PFSK-1 (cell line): ENCODE measurements at regions not wholly inside any gene's neighbourhood (a gene's known extent, or its start where the extent isn't known, plus 50 kb on each side); places are given as distances from the start of the nearest gene placed in this dataset.

Source experiments
- POLR2AphosphoS5 ChIP-seq: IDR thresholded peaks from 2 replicates; pipeline ENCODE4 v1.6.1; 2012; ENCODE audit warnings: low read depth, mild to moderate bottlenecking, control low read depth, low read length, moderate library complexity
- REST ChIP-seq, 2 experiments: IDR thresholded peaks; 2 replicates each; pipeline versions ENCODE4 v1.6.1 to v1.8.0; 2011 to 2012; ENCODE audit warnings: low read depth in 2 of 2, low read length in 2 of 2, control low read depth in 1 of 2, inconsistent platforms in 1 of 2, mild to moderate bottlenecking in 1 of 2, moderate library complexity in 1 of 2; ENCODE audit not compliant: insufficient read depth in 1 of 2
- SIN3A ChIP-seq: IDR thresholded peaks from 2 replicates; pipeline ENCODE4 v1.6.1; 2012; ENCODE audit warnings: mild to moderate bottlenecking, low read length, moderate library complexity, borderline replicate concordance; ENCODE audit not compliant: insufficient read depth
- TAF1 ChIP-seq: IDR thresholded peaks from 2 replicates; pipeline ENCODE4 v1.6.1; 2012; ENCODE audit warnings: low read length, control low read depth, borderline replicate concordance; ENCODE audit not compliant: insufficient read depth

- TF ChIP-seq POLR2AphosphoS5 (no peak), REST (IDR thresholded peaks at IDR 0.05; ENCODE audit: insufficient read depth in 1 of 2, low read depth in 2 of 2, low read length in 2 of 2) (no peak), TAF1 (no peak), SIN3A (no peak)
These were observed 289.4 kb downstream of the PRL start for GRCh38 chr6:22007469-22007868.
